NCI-H1092 treated with DMSO at 0.1 percent for 48 hours (cell line): ENCODE measurements at regions not wholly inside any gene's neighbourhood (a gene's known extent, or its start where the extent isn't known, plus 50 kb on each side); places are given as distances from the start of the nearest gene placed in this dataset.
"Not testable (repeated sequence)": the region's sequence is repeated elsewhere in the genome, so short reads cannot be mapped to it uniquely, and the experiment has no call there.

Experiments
- DNase-seq: peaks from one replicate; lab custom pipeline; 2025; lab: John Stamatoyannopoulos, UW

DNA sequence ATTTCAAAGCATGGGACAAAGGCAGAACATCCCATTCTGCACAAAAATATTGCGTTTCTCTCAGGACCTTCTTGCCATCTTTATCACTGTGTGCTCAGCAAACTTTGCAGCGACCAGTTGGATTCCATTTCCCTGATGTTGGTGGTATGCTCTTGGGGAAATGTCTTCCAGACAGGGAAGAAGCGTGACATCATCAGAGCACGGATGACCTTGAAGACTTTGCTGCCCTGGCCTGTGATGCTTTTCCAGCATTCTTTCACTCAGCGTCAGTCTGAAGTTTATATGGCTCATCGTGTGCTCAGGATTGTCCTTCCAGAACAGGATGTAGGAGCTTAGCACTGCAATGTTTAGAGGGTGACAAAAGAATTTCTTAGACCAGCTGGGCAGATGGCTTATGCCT is 131.4 kb upstream of the F3 start:
- no peak for DNase-seq

- DNase-seq = no peak
These were observed 130.4 kb upstream of the F3 start for GRCh38 chr1:94672001-94672400.

GRCh38 chr1:94670273-94670672 is 128.7 kb upstream of the F3 start:
- DNase-seq = no peak

GRCh38 chr1:94669198-94669597 is 127.6 kb upstream of the F3 start:
- DNase-seq = no peak

GRCh38 chr1:94668528-94668927 is 127.0 kb upstream of the F3 start:
- no peak for DNase-seq

GRCh38 chr1:94667818-94668217 is 126.3 kb upstream of the F3 start:
- DNase-seq = no peak

DNA sequence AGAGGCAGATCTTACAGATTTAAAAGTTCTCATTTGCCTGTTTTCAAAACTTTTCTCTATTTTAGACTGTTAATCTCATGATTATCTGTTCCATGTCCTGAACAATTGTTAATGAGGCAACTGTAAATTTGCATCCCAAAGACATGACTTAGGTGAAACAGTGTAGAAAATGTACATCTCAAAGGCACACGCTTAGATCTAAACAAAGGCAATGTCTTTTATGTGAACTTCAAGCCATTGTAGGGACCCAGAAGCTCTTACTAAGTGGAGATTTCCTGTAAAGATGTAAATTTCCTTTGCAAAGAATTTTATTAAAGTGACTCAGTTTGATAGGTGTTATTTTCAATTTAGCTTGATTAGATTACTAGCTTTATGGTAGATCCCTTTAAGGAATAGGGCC is 125.2 kb upstream of the F3 start:
- DNase-seq = no peak

- no peak for DNase-seq
These were observed 119.9 kb upstream of the F3 start for GRCh38 chr1:94661431-94661932.

- no peak for DNase-seq
These were observed 119.4 kb upstream of the F3 start for GRCh38 chr1:94660994-94661393.

GRCh38 chr1:94660258-94660657 is 118.7 kb upstream of the F3 start:
- no peak for DNase-seq

- DNase-seq = not testable (repeated sequence)
These were observed 117.6 kb upstream of the F3 start for GRCh38 chr1:94659202-94659601.

DNA sequence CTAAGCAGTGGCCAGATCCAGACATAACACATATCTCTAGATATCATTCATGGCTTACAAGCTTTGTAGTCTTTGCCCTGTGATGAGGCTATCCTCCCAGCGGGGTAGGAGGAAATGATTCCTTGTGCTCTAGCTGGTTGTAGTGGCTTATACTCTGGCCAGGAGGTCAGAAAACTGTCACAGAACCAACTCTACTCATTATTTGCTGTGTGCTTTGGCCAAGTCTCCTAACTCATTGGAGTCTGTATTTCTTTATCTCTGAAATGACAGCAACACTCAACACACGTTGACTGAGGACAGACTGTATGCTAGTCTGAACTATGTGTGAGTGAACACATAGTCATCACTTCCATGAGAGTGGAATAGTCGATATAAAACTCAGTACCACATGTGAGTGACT is 116.7 kb upstream of the F3 start:
- DNase-seq = no peak

GRCh38 chr1:94657776-94658175 is 116.2 kb upstream of the F3 start:
- DNase-seq = not testable (repeated sequence)

- DNase-seq = no peak
These were observed 115.4 kb upstream of the F3 start for GRCh38 chr1:94656967-94657366.

DNA sequence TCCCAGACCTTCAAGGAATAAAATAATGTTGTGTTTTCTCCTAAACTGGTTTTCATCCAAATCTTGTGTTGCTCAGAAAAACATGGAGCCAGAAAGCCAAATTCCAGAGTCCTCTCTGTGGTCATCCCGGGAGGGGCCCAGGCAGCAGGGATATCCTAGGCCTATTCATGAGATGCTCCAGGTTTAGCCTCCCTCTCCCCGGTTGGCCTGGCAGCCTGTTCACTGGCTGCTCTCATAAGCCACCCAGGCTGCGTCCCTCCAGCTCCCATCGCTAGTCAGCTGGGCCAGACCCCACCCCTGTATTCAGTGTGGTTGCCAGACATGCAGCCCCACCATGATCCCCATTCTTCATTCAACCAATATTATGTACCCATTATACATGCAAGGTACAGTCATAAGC is 113.4 kb upstream of the F3 start:
- no peak for DNase-seq

GRCh38 chr1:94654459-94654858 is 112.9 kb upstream of the F3 start:
- DNase-seq = no peak

GRCh38 chr1:94654031-94654430 is 112.5 kb upstream of the F3 start:
- no peak for DNase-seq

GRCh38 chr1:94653454-94653853 is 111.9 kb upstream of the F3 start:
- no peak for DNase-seq

- no peak for DNase-seq
These were observed 109.5 kb upstream of the F3 start for GRCh38 chr1:94651076-94651475.

- DNase-seq = no peak
These were observed 108.7 kb upstream of the F3 start for GRCh38 chr1:94650301-94650700.

- no peak for DNase-seq
These were observed 106.9 kb upstream of the F3 start for GRCh38 chr1:94648225-94649007.

- no peak for DNase-seq
These were observed 105.4 kb upstream of the F3 start for GRCh38 chr1:94646786-94647555.

DNA sequence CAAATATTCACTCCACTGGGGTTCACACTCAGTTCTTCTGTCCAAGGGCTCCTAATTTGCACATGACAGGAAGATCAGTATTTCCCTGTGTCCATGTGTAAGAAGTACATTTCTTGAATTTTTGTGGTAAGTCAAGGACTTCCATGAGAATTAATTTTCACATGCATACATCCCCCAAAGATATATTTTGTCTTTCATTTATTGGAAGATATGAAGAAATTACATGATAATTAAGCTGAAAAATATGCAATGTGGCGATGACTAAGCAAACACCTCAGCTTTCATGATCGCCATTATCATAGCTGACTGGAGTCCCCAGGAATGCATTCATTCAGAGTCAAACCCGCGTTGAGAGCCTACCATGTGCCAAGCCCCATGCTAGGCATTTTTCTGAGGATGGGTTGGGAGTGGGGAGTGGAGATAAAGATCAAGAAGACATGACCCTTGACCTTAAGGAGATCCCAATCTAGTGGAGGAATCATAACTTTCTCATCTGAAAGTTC is 104.6 kb upstream of the F3 start:
- no peak for DNase-seq
